ENCODE measurements at regions not wholly inside any gene's neighbourhood (a gene's known extent, or its start where the extent isn't known, plus 50 kb on each side); places are given as distances from the start of the nearest gene placed in this dataset.
"Not testable (repeated sequence)": the region's sequence is repeated elsewhere in the genome, so short reads cannot be mapped to it uniquely, and the experiment has no call there.

GRCh38 chr7:65551042-65551441 lies 177.4 kb downstream of the ZNF92 start:
- H3K9me2 ChIP-seq (ENCODE audit: insufficient read depth, low read length); H3K79me2 ChIP-seq (replicated peaks; ENCODE audit: insufficient read depth, low read length); H3K4me2 ChIP-seq (ENCODE audit: low read length); H4K20me1 ChIP-seq (ENCODE audit: insufficient read depth); H3K4me3 ChIP-seq (ENCODE audit: low read length); H2AFZ ChIP-seq (ENCODE audit: low read depth, low read length); H3K27ac ChIP-seq (ENCODE audit: low read length); H3K36me3 ChIP-seq (ENCODE audit: insufficient read depth, low read length); H3K9ac ChIP-seq (ENCODE audit: low read length); H3K27me3 ChIP-seq (ENCODE audit: insufficient read depth, low read depth, low read length); H3F3A ChIP-seq (ENCODE audit: insufficient read depth, low read length, poor library complexity, severe bottlenecking); H3K9me3 ChIP-seq (ENCODE audit: low read length): not testable (repeated sequence)

- H3K27me3 ChIP-seq (ENCODE audit: insufficient read depth, low read depth, low read length); H3K9me3 ChIP-seq (ENCODE audit: low read length); H2AFZ ChIP-seq (ENCODE audit: low read depth, low read length); H3K4me2 ChIP-seq (ENCODE audit: low read length); H3K9ac ChIP-seq (ENCODE audit: low read length); H3K79me2 ChIP-seq (replicated peaks; ENCODE audit: insufficient read depth, low read length); H4K20me1 ChIP-seq (ENCODE audit: insufficient read depth); H3K9me2 ChIP-seq (ENCODE audit: insufficient read depth, low read length); H3K36me3 ChIP-seq (ENCODE audit: insufficient read depth, low read length); H3K4me3 ChIP-seq (ENCODE audit: low read length); H3K27ac ChIP-seq (ENCODE audit: low read length); H3F3A ChIP-seq (ENCODE audit: insufficient read depth, low read length, poor library complexity, severe bottlenecking): not testable (repeated sequence)
Measured at GRCh38 chr7:65554553-65555476, 181.2 kb downstream of the ZNF92 start.

GRCh38 chr7:65558584-65558983 lies 184.9 kb downstream of the ZNF92 start:
- not testable (repeated sequence) for H3K9me2 ChIP-seq (ENCODE audit: insufficient read depth, low read length); H3K27ac ChIP-seq (ENCODE audit: low read length); H2AFZ ChIP-seq (ENCODE audit: low read depth, low read length); H3F3A ChIP-seq (ENCODE audit: insufficient read depth, low read length, poor library complexity, severe bottlenecking); H3K36me3 ChIP-seq (ENCODE audit: insufficient read depth, low read length); H3K4me3 ChIP-seq (ENCODE audit: low read length); H3K27me3 ChIP-seq (ENCODE audit: insufficient read depth, low read depth, low read length); H3K4me2 ChIP-seq (ENCODE audit: low read length); H3K9me3 ChIP-seq (ENCODE audit: low read length); H4K20me1 ChIP-seq (ENCODE audit: insufficient read depth); H3K9ac ChIP-seq (ENCODE audit: low read length); H3K79me2 ChIP-seq (replicated peaks; ENCODE audit: insufficient read depth, low read length)

GRCh38 chr7:65561786-65562372 lies 188.2 kb downstream of the ZNF92 start:
- not testable (repeated sequence) for H2AFZ ChIP-seq (ENCODE audit: low read depth, low read length); H3K9ac ChIP-seq (ENCODE audit: low read length); H4K20me1 ChIP-seq (ENCODE audit: insufficient read depth); H3K36me3 ChIP-seq (ENCODE audit: insufficient read depth, low read length); H3K9me3 ChIP-seq (ENCODE audit: low read length); H3K27ac ChIP-seq (ENCODE audit: low read length); H3K79me2 ChIP-seq (replicated peaks; ENCODE audit: insufficient read depth, low read length); H3K27me3 ChIP-seq (ENCODE audit: insufficient read depth, low read depth, low read length); H3K9me2 ChIP-seq (ENCODE audit: insufficient read depth, low read length); H3F3A ChIP-seq (ENCODE audit: insufficient read depth, low read length, poor library complexity, severe bottlenecking); H3K4me2 ChIP-seq (ENCODE audit: low read length); H3K4me3 ChIP-seq (ENCODE audit: low read length)

- not testable (repeated sequence) for H3K36me3 ChIP-seq (ENCODE audit: insufficient read depth, low read length); H3K9ac ChIP-seq (ENCODE audit: low read length); H3K4me3 ChIP-seq (ENCODE audit: low read length); H3K9me3 ChIP-seq (ENCODE audit: low read length); H2AFZ ChIP-seq (ENCODE audit: low read depth, low read length); H3K27me3 ChIP-seq (ENCODE audit: insufficient read depth, low read depth, low read length); H4K20me1 ChIP-seq (ENCODE audit: insufficient read depth); H3K79me2 ChIP-seq (replicated peaks; ENCODE audit: insufficient read depth, low read length); H3F3A ChIP-seq (ENCODE audit: insufficient read depth, low read length, poor library complexity, severe bottlenecking); H3K4me2 ChIP-seq (ENCODE audit: low read length); H3K27ac ChIP-seq (ENCODE audit: low read length); H3K9me2 ChIP-seq (ENCODE audit: insufficient read depth, low read length)
Measured at GRCh38 chr7:65562522-65562921, 188.9 kb downstream of the ZNF92 start.

- H3K36me3 ChIP-seq (ENCODE audit: insufficient read depth, low read length); H3K9ac ChIP-seq (ENCODE audit: low read length); H3K79me2 ChIP-seq (replicated peaks; ENCODE audit: insufficient read depth, low read length); H3K9me2 ChIP-seq (ENCODE audit: insufficient read depth, low read length); H3F3A ChIP-seq (ENCODE audit: insufficient read depth, low read length, poor library complexity, severe bottlenecking); H2AFZ ChIP-seq (ENCODE audit: low read depth, low read length); H4K20me1 ChIP-seq (ENCODE audit: insufficient read depth); H3K4me2 ChIP-seq (ENCODE audit: low read length); H3K4me3 ChIP-seq (ENCODE audit: low read length); H3K27ac ChIP-seq (ENCODE audit: low read length); H3K9me3 ChIP-seq (ENCODE audit: low read length); H3K27me3 ChIP-seq (ENCODE audit: insufficient read depth, low read depth, low read length): not testable (repeated sequence)
Measured at GRCh38 chr7:65563333-65563732, 189.7 kb downstream of the ZNF92 start.

GRCh38 chr7:65568226-65568625 lies 194.6 kb downstream of the ZNF92 start:
- H3K9me2 ChIP-seq (ENCODE audit: insufficient read depth, low read length); H3F3A ChIP-seq (ENCODE audit: insufficient read depth, low read length, poor library complexity, severe bottlenecking); H3K27me3 ChIP-seq (ENCODE audit: insufficient read depth, low read depth, low read length); H3K79me2 ChIP-seq (replicated peaks; ENCODE audit: insufficient read depth, low read length); H3K9me3 ChIP-seq (ENCODE audit: low read length); H3K27ac ChIP-seq (ENCODE audit: low read length); H3K36me3 ChIP-seq (ENCODE audit: insufficient read depth, low read length); H4K20me1 ChIP-seq (ENCODE audit: insufficient read depth); H2AFZ ChIP-seq (ENCODE audit: low read depth, low read length); H3K4me3 ChIP-seq (ENCODE audit: low read length); H3K9ac ChIP-seq (ENCODE audit: low read length); H3K4me2 ChIP-seq (ENCODE audit: low read length): not testable (repeated sequence)

DNA sequence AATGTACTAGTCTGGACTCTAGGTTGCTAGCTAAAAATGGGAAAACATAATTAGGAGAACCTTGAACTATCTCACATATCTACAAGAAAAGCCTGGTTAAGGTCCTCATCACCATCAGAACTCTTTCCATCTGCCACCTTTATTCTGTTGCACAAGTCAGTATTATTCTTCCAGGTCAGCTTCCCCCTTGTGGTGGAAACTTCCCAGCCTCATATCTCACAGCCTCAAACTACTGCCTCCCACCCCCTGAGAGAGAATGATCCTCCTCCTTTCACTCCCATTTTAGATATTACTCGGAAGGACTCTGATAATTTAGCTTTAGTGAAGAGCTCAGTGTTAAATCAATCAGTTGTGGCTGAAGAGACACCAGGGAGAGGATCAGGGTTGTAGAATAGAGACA lies 197.3 kb downstream of the ZNF92 start:
- H4K20me1 ChIP-seq (ENCODE audit: insufficient read depth) = not testable (repeated sequence)

More for the DNA sequence above, 197.3 kb downstream of the ZNF92 start:
- not testable (repeated sequence) for H3K27me3 ChIP-seq (ENCODE audit: insufficient read depth, low read depth, low read length); H3K9me3 ChIP-seq (ENCODE audit: low read length); H3K9me2 ChIP-seq (ENCODE audit: insufficient read depth, low read length); H3K27ac ChIP-seq (ENCODE audit: low read length); H3K4me3 ChIP-seq (ENCODE audit: low read length); H3K4me2 ChIP-seq (ENCODE audit: low read length); H3K36me3 ChIP-seq (ENCODE audit: insufficient read depth, low read length); H3K79me2 ChIP-seq (replicated peaks; ENCODE audit: insufficient read depth, low read length); H3K9ac ChIP-seq (ENCODE audit: low read length); H3F3A ChIP-seq (ENCODE audit: insufficient read depth, low read length, poor library complexity, severe bottlenecking); H2AFZ ChIP-seq (ENCODE audit: low read depth, low read length)

All from neural cell (in vitro differentiated cells).